IMR-90 (cell line): ENCODE measurements at regions not wholly inside any gene's neighbourhood (a gene's known extent, or its start where the extent isn't known, plus 50 kb on each side); places are given as distances from the start of the nearest gene placed in this dataset.

Experiments used
- ATAC-seq: fragments of 200-7000 bp; cut with Tn5 transposase; 2 replicates; pipeline ENCODE4 v1.9.1; 2020; ENCODE audit warnings: low read depth, mild to moderate bottlenecking, moderate library complexity
- BruUV-seq: library from RNA; stranded (reverse); fragments of 400-500 nt; replicated peaks from 2 replicates; lab custom pipeline; 2021; lab: Mats Ljungman, UMichigan
- CTCF ChIA-PET: fragments of 300-600 bp; formaldehyde crosslinking; extraction: SDS; loops from one replicate; lab custom pipeline; 2021; ENCODE audit warnings: antibody characterized with exemption; lab: Yijun Ruan, JAX
- POLR2A ChIA-PET: fragments of 300-600 bp; sonication (Branson Sonifier 250); formaldehyde crosslinking; loops from one replicate; lab custom pipeline; 2022; ENCODE audit warnings: antibody characterized with exemption; ENCODE audit not compliant: unreplicated experiment; lab: Charles Lee
- DNase-seq: peaks from one replicate; pipeline ENCODE4 v3.0.0; 2013
- H2AFZ ChIP-seq: replicated peaks from 2 replicates; pipeline ENCODE3; 2013; ENCODE audit warnings: low read length, mild to moderate bottlenecking; ENCODE audit not compliant: poor library complexity
- H2AK5ac ChIP-seq: 2 replicates; pipeline ENCODE4 v1.6.1; 2013; ENCODE audit warnings: low read depth, low read length, inconsistent platforms
- H2AK9ac ChIP-seq: replicated peaks from 2 replicates; pipeline ENCODE3; 2013; ENCODE audit warnings: mild to moderate bottlenecking, low read depth, low read length, moderate library complexity; ENCODE audit not compliant: poor library complexity
- H2BK120ac ChIP-seq: 2 replicates; pipeline ENCODE4 v1.6.1; 2013; ENCODE audit warnings: low read depth, low read length, inconsistent platforms
- H2BK15ac ChIP-seq: 3 replicates; pipeline ENCODE4 v1.6.1; 2013; ENCODE audit warnings: low read depth, low read length, inconsistent platforms
- H2BK20ac ChIP-seq: 2 replicates; pipeline ENCODE4 v1.6.1; 2013; ENCODE audit warnings: low read depth, mild to moderate bottlenecking, inconsistent platforms, low read length, moderate library complexity
- H2BK5ac ChIP-seq: 2 replicates; pipeline ENCODE4 v1.6.1; 2013; ENCODE audit warnings: mild to moderate bottlenecking, low read depth, low read length, inconsistent platforms; ENCODE audit not compliant: poor library complexity, severe bottlenecking
- H3K14ac ChIP-seq: replicated peaks from 2 replicates; pipeline ENCODE4 v1.6.1; 2013; ENCODE audit warnings: low read depth, low read length, inconsistent platforms
- H3K18ac ChIP-seq: 2 replicates; pipeline ENCODE4 v1.6.1; 2013; ENCODE audit warnings: low read depth, low read length, control low read depth
- H3K23ac ChIP-seq: 2 replicates; pipeline ENCODE4 v1.6.1; 2013; ENCODE audit warnings: low read depth, low read length, inconsistent platforms
- H3K27ac ChIP-seq: 2 replicates; pipeline ENCODE4 v1.5.1; 2013; ENCODE audit warnings: mild to moderate bottlenecking, control low read depth, low read length; ENCODE audit not compliant: insufficient read depth
- H3K27me3 ChIP-seq: 2 replicates; pipeline ENCODE4 v1.6.1; 2013; ENCODE audit warnings: low read length; ENCODE audit not compliant: control insufficient read depth, insufficient read depth
- H3K36me3 ChIP-seq: 2 replicates; pipeline ENCODE4 v1.6.1; 2013; ENCODE audit warnings: low read length, mixed read lengths; ENCODE audit not compliant: control insufficient read depth, insufficient read depth
- H3K4ac ChIP-seq: 2 replicates; pipeline ENCODE4 v1.6.1; 2013; ENCODE audit warnings: low read depth, low read length, inconsistent platforms
- H3K4me1 ChIP-seq: 2 replicates; pipeline ENCODE4 v1.6.1; 2013; ENCODE audit warnings: low read length, mixed read lengths; ENCODE audit not compliant: control insufficient read depth, insufficient read depth
- H3K4me2 ChIP-seq: 2 replicates; pipeline ENCODE4 v1.6.1; 2013; ENCODE audit warnings: low read depth, mild to moderate bottlenecking, control low read depth, low read length, moderate library complexity
- H3K4me3 ChIP-seq: 2 replicates; pipeline ENCODE4 v1.5.1; 2013; ENCODE audit warnings: low read depth, mild to moderate bottlenecking, control low read depth, low read length, moderate library complexity; ENCODE audit not compliant: insufficient read depth
- H3K56ac ChIP-seq: 2 replicates; pipeline ENCODE4 v1.6.1; 2013; ENCODE audit warnings: low read length, inconsistent platforms; ENCODE audit not compliant: insufficient read depth; ENCODE audit errors: extremely low read depth
- H3K79me1 ChIP-seq, 2 experiments: 2 replicates each; pipeline ENCODE4 v1.6.1; 2013; ENCODE audit warnings: low read length in 2 of 2, inconsistent platforms in 1 of 2, low read depth in 1 of 2
- H3K9ac ChIP-seq: 2 replicates; pipeline ENCODE4 v1.6.1; 2013; ENCODE audit warnings: low read depth, low read length, control low read depth
- H3K9me1 ChIP-seq: 2 replicates; pipeline ENCODE4 v1.6.1; 2013; ENCODE audit warnings: low read length, inconsistent platforms; ENCODE audit not compliant: insufficient read depth
- H3K9me3 ChIP-seq: 2 replicates; pipeline ENCODE4 v1.6.1; 2013; ENCODE audit warnings: low read length; ENCODE audit not compliant: control insufficient read depth, insufficient read depth
- H4K20me1 ChIP-seq: 2 replicates; pipeline ENCODE4 v1.6.1; 2013; ENCODE audit warnings: low read length, inconsistent platforms; ENCODE audit not compliant: insufficient read depth
- H4K5ac ChIP-seq: 2 replicates; pipeline ENCODE4 v1.6.1; 2013; ENCODE audit warnings: mild to moderate bottlenecking, low read depth, low read length, control low read depth
- H4K8ac ChIP-seq, 2 experiments: 2 replicates each; pipeline ENCODE4 v1.6.1; 2013; ENCODE audit warnings: low read depth in 2 of 2, low read length in 2 of 2, control low read depth in 1 of 2, inconsistent platforms in 1 of 2
- H4K91ac ChIP-seq: 2 replicates; pipeline ENCODE4 v1.6.1; 2013; ENCODE audit warnings: low read depth, low read length, inconsistent platforms; ENCODE audit not compliant: insufficient read depth
- BHLHE40 ChIP-seq: fragments of 150-350 bp; IDR thresholded peaks from 2 replicates; pipeline ENCODE4 v1.6.1; 2016; ENCODE audit warnings: mild to moderate bottlenecking, low read depth, low read length
- CEBPB ChIP-seq: IDR thresholded peaks from 2 replicates; pipeline ENCODE4 v1.6.1; 2012; ENCODE audit warnings: low read depth, low read length, improper control_type of control experiment
- CHD1 ChIP-seq: IDR thresholded peaks from 2 replicates; pipeline ENCODE4 v1.6.1; 2012; ENCODE audit warnings: low read depth, low read length, improper control_type of control experiment
- CTCF ChIP-seq: conservative IDR thresholded peaks from 2 replicates; pipeline ENCODE4 v1.5.1; 2012; ENCODE audit warnings: mild to moderate bottlenecking, low read depth, low read length, improper control_type of control experiment
- FOS ChIP-seq: fragments of 150-350 bp; IDR thresholded peaks from 2 replicates; pipeline ENCODE4 v1.6.1; 2016; ENCODE audit warnings: low read depth, low read length
- MAFK ChIP-seq: IDR thresholded peaks from 2 replicates; pipeline ENCODE4 v1.6.1; 2012; ENCODE audit warnings: low read depth, low read length, improper control_type of control experiment
- MAZ ChIP-seq: IDR thresholded peaks from 2 replicates; pipeline ENCODE4 v1.6.1; 2012; ENCODE audit warnings: low read depth, mild to moderate bottlenecking, low read length, improper control_type of control experiment, moderate library complexity, borderline replicate concordance
- NFE2L2 ChIP-seq: fragments of 150-350 bp; IDR thresholded peaks from 2 replicates; pipeline ENCODE4 v1.6.1; 2016; ENCODE audit warnings: low read depth, mild to moderate bottlenecking, low read length
- POLR2A ChIP-seq: IDR thresholded peaks from 2 replicates; pipeline ENCODE4 v1.6.1; 2012; ENCODE audit warnings: mild to moderate bottlenecking, low read depth, low read length
- RAD21 ChIP-seq: IDR thresholded peaks from 2 replicates; pipeline ENCODE4 v1.6.1; 2012; ENCODE audit warnings: low read length, improper control_type of control experiment
- RCOR1 ChIP-seq: IDR thresholded peaks from 2 replicates; pipeline ENCODE4 v1.6.1; 2012; ENCODE audit warnings: mild to moderate bottlenecking, low read length, improper control_type of control experiment; ENCODE audit not compliant: insufficient replicate concordance
- RFX5 ChIP-seq: IDR thresholded peaks from 2 replicates; pipeline ENCODE4 v1.8.0; 2012; ENCODE audit warnings: low read depth, mild to moderate bottlenecking, low read length, moderate library complexity
- SMC3 ChIP-seq: fragments of 150-350 bp; IDR thresholded peaks from 2 replicates; pipeline ENCODE4 v1.6.1; 2016; ENCODE audit warnings: low read depth, mild to moderate bottlenecking, antibody characterized with exemption, low read length, moderate library complexity
- WGBS, 2 experiments: methylation state at CpG; one replicate each; pipeline versions ENCODE4 v1.1.5 to v1.1.7; 2013; ENCODE audit warnings: missing lambda C conversion rate in 2 of 2; ENCODE audit not compliant: insufficient read length in 1 of 2; ENCODE audit errors: extremely low coverage in 2 of 2; 5-methylcytosine and 5-hydroxymethylcytosine counted together
- dilution Hi-C: fragments of 300-500 bp; cut with HindIII; formaldehyde crosslinking; loops from one replicate; pipeline ENCODE4 v1.14.3; 2018; ENCODE audit warnings: low sequenced_read_pairs; ENCODE audit not compliant: unreplicated experiment
- in situ Hi-C: fragments of 300-500 bp; cut with MboI; formaldehyde crosslinking; loops from 3 replicates; pipeline ENCODE4 v1.14.3; 2019; ENCODE audit warnings: low sequenced_read_pairs, inconsistent platforms, mixed read lengths
- intact Hi-C: fragments of 100-400 bp; cut with micrococcal nuclease; formaldehyde crosslinking; loops from 2 replicates; pipeline ENCODE4 v1.10.0; 2022
- TF ChIP-seq, protein P1 (sequence below): fragments of 150-350 bp; IDR thresholded peaks from 2 replicates; pipeline ENCODE4 v1.6.1; 2016; ENCODE audit warnings: low read depth, mild to moderate bottlenecking, low read length, moderate library complexity, borderline replicate concordance
- TF ChIP-seq, protein P2 (sequence below): fragments of 150-350 bp; IDR thresholded peaks from 2 replicates; pipeline ENCODE4 v1.6.1; 2017; ENCODE audit warnings: mild to moderate bottlenecking, antibody characterized with exemption, low read length, low read depth

GRCh38 chr1:62371375-62371774, 52.1 kb upstream of the KANK4 start:
- H2BK15ac ChIP-seq: no peak overlapping the region
- H4K20me1 ChIP-seq: no peaks in the 10 kb centered on the region
- WGBS, 2 experiments: no CpG with 5 or more reads among the region's 2 CpGs
- POLR2A ChIA-PET: no interaction called here
- H2BK20ac ChIP-seq: no peak overlapping the region
- H2AK9ac ChIP-seq: no peak overlapping the region
- H2AFZ ChIP-seq: no peak overlapping the region
- H3K56ac ChIP-seq: no peak overlapping the region
- no peak overlapping the region for H2BK120ac ChIP-seq
- no peaks in the 10 kb centered on the region for H3K4me1 ChIP-seq
- dilution Hi-C loops: no loop called here
- intact Hi-C loops: no loop called here
- H3K27me3 ChIP-seq: no peaks in the 10 kb centered on the region
- no peak overlapping the region for H3K4me3 ChIP-seq
- in situ Hi-C loops: no loop called here
- H3K36me3 ChIP-seq: no peaks in the 10 kb centered on the region
- H3K79me1 ChIP-seq: no peaks in the 10 kb centered on the region
- no peak for TF ChIP-seq RCOR1
- TF ChIP-seq SMC3: no peak
- no peak for TF ChIP-seq BHLHE40
- TF ChIP-seq RFX5: no peak
- no peak for TF ChIP-seq MAZ
- no peak for TF ChIP-seq CHD1
- TF ChIP-seq RAD21: no peak
- no peak for TF ChIP-seq FOS
- no peak for TF ChIP-seq POLR2A
- no peak for TF ChIP-seq MAFK
- TF ChIP-seq CTCF: no peak
- TF ChIP-seq, protein P1, sequence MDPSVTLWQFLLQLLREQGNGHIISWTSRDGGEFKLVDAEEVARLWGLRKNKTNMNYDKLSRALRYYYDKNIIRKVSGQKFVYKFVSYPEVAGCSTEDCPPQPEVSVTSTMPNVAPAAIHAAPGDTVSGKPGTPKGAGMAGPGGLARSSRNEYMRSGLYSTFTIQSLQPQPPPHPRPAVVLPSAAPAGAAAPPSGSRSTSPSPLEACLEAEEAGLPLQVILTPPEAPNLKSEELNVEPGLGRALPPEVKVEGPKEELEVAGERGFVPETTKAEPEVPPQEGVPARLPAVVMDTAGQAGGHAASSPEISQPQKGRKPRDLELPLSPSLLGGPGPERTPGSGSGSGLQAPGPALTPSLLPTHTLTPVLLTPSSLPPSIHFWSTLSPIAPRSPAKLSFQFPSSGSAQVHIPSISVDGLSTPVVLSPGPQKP: no peak
- TF ChIP-seq CEBPB: no peak
- TF ChIP-seq, protein P2, sequence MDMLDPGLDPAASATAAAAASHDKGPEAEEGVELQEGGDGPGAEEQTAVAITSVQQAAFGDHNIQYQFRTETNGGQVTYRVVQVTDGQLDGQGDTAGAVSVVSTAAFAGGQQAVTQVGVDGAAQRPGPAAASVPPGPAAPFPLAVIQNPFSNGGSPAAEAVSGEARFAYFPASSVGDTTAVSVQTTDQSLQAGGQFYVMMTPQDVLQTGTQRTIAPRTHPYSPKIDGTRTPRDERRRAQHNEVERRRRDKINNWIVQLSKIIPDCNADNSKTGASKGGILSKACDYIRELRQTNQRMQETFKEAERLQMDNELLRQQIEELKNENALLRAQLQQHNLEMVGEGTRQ: no peak
- no peak for TF ChIP-seq NFE2L2
- ATAC-seq (no peak), DNase-seq (no peak)
- H3K9ac ChIP-seq: no peak overlapping the region
- H3K18ac ChIP-seq: no peak overlapping the region
- BruUV-seq: no TSS peak
- no peaks in the 10 kb centered on the region for H3K9me3 ChIP-seq
- CTCF ChIA-PET: no interaction called here
- H4K8ac ChIP-seq: no peak overlapping the region
- H3K14ac ChIP-seq: no peak overlapping the region
- no peaks in the 10 kb centered on the region for H3K9me1 ChIP-seq
- no peak overlapping the region for H4K5ac ChIP-seq
- H3K27ac ChIP-seq: no peak overlapping the region
- no peak overlapping the region for H3K23ac ChIP-seq
- H3K4ac ChIP-seq: no peak overlapping the region
- no peak overlapping the region for H2AK5ac ChIP-seq
- H2BK5ac ChIP-seq: no peak overlapping the region
- H4K91ac ChIP-seq: no peak overlapping the region
- H3K4me2 ChIP-seq: no peak overlapping the region
